ENCODE measurements at regions not wholly inside any gene's neighbourhood (a gene's known extent, or its start where the extent isn't known, plus 50 kb on each side); places are given as distances from the start of the nearest gene placed in this dataset.

GRCh38 chr3:72193771-72194430, 409.0 kb upstream of the PROK2 start:
- H3K4me1 ChIP-seq (replicated peaks), result no peaks in the 10 kb centered on the region
- H3K9me3 ChIP-seq (replicated peaks), result no peaks in the 10 kb centered on the region
- no peak overlapping the region for H3K4me3 ChIP-seq
- no peak overlapping the region for H3K27ac ChIP-seq
- H3K27me3 ChIP-seq (replicated peaks), result no peaks in the 10 kb centered on the region
- DNase-seq (ENCODE audit: low read depth in 1 of 2, low spot score in 2 of 2), result no peak
- no peaks in the 10 kb centered on the region for H3K36me3 ChIP-seq

- no peaks in the 10 kb centered on the region for H3K36me3 ChIP-seq
- no peak overlapping the region for H3K27ac ChIP-seq
- DNase-seq (ENCODE audit: low read depth in 1 of 2, low spot score in 2 of 2), result no peak
- H3K27me3 ChIP-seq (replicated peaks), result no peaks in the 10 kb centered on the region
- no peak overlapping the region for H3K4me3 ChIP-seq
- no peaks in the 10 kb centered on the region for H3K4me1 ChIP-seq (replicated peaks)
- H3K9me3 ChIP-seq (replicated peaks), result no peaks in the 10 kb centered on the region
These were observed 407.6 kb upstream of the PROK2 start for GRCh38 chr3:72192572-72192971.

GRCh38 chr3:72191209-72191960, 406.4 kb upstream of the PROK2 start:
- no peaks in the 10 kb centered on the region for H3K9me3 ChIP-seq (replicated peaks)
- no peak overlapping the region for H3K4me3 ChIP-seq
- H3K27me3 ChIP-seq (replicated peaks), result no peaks in the 10 kb centered on the region
- no peaks in the 10 kb centered on the region for H3K36me3 ChIP-seq
- no peak for DNase-seq (ENCODE audit: low read depth in 1 of 2, low spot score in 2 of 2)
- peaks cover 6% of the 10 kb centered on the region for H3K4me1 ChIP-seq (replicated peaks)
- no peak overlapping the region for H3K27ac ChIP-seq

GRCh38 chr3:72190050-72190449, 405.1 kb upstream of the PROK2 start:
- H3K9me3 ChIP-seq (replicated peaks), result no peaks in the 10 kb centered on the region
- no peak for DNase-seq (ENCODE audit: low read depth in 1 of 2, low spot score in 2 of 2)
- no peaks in the 10 kb centered on the region for H3K36me3 ChIP-seq
- no peak overlapping the region for H3K27ac ChIP-seq
- H3K27me3 ChIP-seq (replicated peaks), result no peaks in the 10 kb centered on the region
- peaks cover 14% of the 10 kb centered on the region for H3K4me1 ChIP-seq (replicated peaks)
- H3K4me3 ChIP-seq, result no peak overlapping the region

- DNase-seq (ENCODE audit: low read depth in 1 of 2, low spot score in 2 of 2), result no peak
- Histone ChIP-seq H3K9me3 (replicated peaks) (no peaks in the 10 kb centered on the region), H3K36me3 (no peaks in the 10 kb centered on the region), H3K4me1 (replicated peaks) (peaks cover 14% of the 10 kb centered on the region), H3K4me3 (no peak overlapping the region), H3K27me3 (replicated peaks) (no peaks in the 10 kb centered on the region), H3K27ac (no peak overlapping the region)
These were observed 404.4 kb upstream of the PROK2 start for GRCh38 chr3:72189339-72189738.

- Histone ChIP-seq H3K27ac (no peak overlapping the region), H3K4me1 (replicated peaks) (peaks cover 14% of the 10 kb centered on the region), H3K9me3 (replicated peaks) (no peaks in the 10 kb centered on the region), H3K4me3 (no peak overlapping the region), H3K36me3 (no peaks in the 10 kb centered on the region), H3K27me3 (replicated peaks) (no peaks in the 10 kb centered on the region)
- DNase-seq (ENCODE audit: low read depth in 1 of 2, low spot score in 2 of 2), result no peak
These were observed 403.6 kb upstream of the PROK2 start for GRCh38 chr3:72188536-72188935.

- no peak overlapping the region for H3K27ac ChIP-seq
- no peaks in the 10 kb centered on the region for H3K27me3 ChIP-seq (replicated peaks)
- H3K4me1 ChIP-seq (replicated peaks), result peaks cover 14% of the 10 kb centered on the region
- DNase-seq (ENCODE audit: low read depth in 1 of 2, low spot score in 2 of 2), result no peak
- no peaks in the 10 kb centered on the region for H3K9me3 ChIP-seq (replicated peaks)
- H3K36me3 ChIP-seq, result no peaks in the 10 kb centered on the region
- H3K4me3 ChIP-seq, result no peak overlapping the region
These were observed 402.2 kb upstream of the PROK2 start for GRCh38 chr3:72187131-72187530.

- Histone ChIP-seq H3K36me3 (no peaks in the 10 kb centered on the region), H3K27ac (peak overlapping the region; percentile 32), H3K4me3 (no peak overlapping the region), H3K9me3 (replicated peaks) (no peaks in the 10 kb centered on the region), H3K4me1 (replicated peaks) (peaks cover 14% of the 10 kb centered on the region), H3K27me3 (replicated peaks) (no peaks in the 10 kb centered on the region)
- peak in 1 of 2 experiments; percentile 46 for DNase-seq (ENCODE audit: low read depth in 1 of 2, low spot score in 2 of 2)
These were observed 401.5 kb upstream of the PROK2 start for GRCh38 chr3:72186400-72186855.

GRCh38 chr3:72185549-72186399, 400.8 kb upstream of the PROK2 start:
- H3K27me3 ChIP-seq (replicated peaks), result no peaks in the 10 kb centered on the region
- no peaks in the 10 kb centered on the region for H3K36me3 ChIP-seq
- no peak overlapping the region for H3K4me3 ChIP-seq
- no peaks in the 10 kb centered on the region for H3K9me3 ChIP-seq (replicated peaks)
- peak overlapping the region; percentile 32 for H3K27ac ChIP-seq
- peak in 1 of 2 experiments; percentile 63 for DNase-seq (ENCODE audit: low read depth in 1 of 2, low spot score in 2 of 2)
- peaks cover 14% of the 10 kb centered on the region for H3K4me1 ChIP-seq (replicated peaks)

- Histone ChIP-seq H3K36me3 (no peaks in the 10 kb centered on the region), H3K9me3 (replicated peaks) (no peaks in the 10 kb centered on the region), H3K4me3 (no peak overlapping the region), H3K27me3 (replicated peaks) (no peaks in the 10 kb centered on the region), H3K4me1 (replicated peaks) (peaks cover 21% of the 10 kb centered on the region), H3K27ac (no peak overlapping the region)
- DNase-seq (ENCODE audit: low read depth in 1 of 2, low spot score in 2 of 2), result no peak
These were observed 398.5 kb upstream of the PROK2 start for GRCh38 chr3:72183489-72183888.

GRCh38 chr3:72182206-72182605, 397.3 kb upstream of the PROK2 start:
- H3K27me3 ChIP-seq (replicated peaks), result no peaks in the 10 kb centered on the region
- no peak for DNase-seq (ENCODE audit: low read depth in 1 of 2, low spot score in 2 of 2)
- H3K4me3 ChIP-seq, result no peak overlapping the region

GRCh38 chr3:72181251-72181650, 396.3 kb upstream of the PROK2 start:
- Histone ChIP-seq H3K27ac (no peak overlapping the region), H3K9me3 (replicated peaks) (no peaks in the 10 kb centered on the region), H3K4me3 (no peak overlapping the region), H3K36me3 (no peaks in the 10 kb centered on the region), H3K4me1 (replicated peaks) (peaks cover 33% of the 10 kb centered on the region), H3K27me3 (replicated peaks) (no peaks in the 10 kb centered on the region)
- DNase-seq (ENCODE audit: low read depth in 1 of 2, low spot score in 2 of 2), result no peak

More at GRCh38 chr3:72182206-72182605, 397.3 kb upstream of the PROK2 start:
- peaks cover 34% of the 10 kb centered on the region for H3K4me1 ChIP-seq (replicated peaks)
- H3K9me3 ChIP-seq (replicated peaks), result no peaks in the 10 kb centered on the region
- no peaks in the 10 kb centered on the region for H3K36me3 ChIP-seq
- no peak overlapping the region for H3K27ac ChIP-seq

- Histone ChIP-seq H3K4me3 (no peak overlapping the region), H3K9me3 (replicated peaks) (no peaks in the 10 kb centered on the region), H3K27ac (no peak overlapping the region), H3K4me1 (replicated peaks) (peaks cover 26% of the 10 kb centered on the region), H3K36me3 (no peaks in the 10 kb centered on the region), H3K27me3 (replicated peaks) (no peaks in the 10 kb centered on the region)
- no peak for DNase-seq (ENCODE audit: low read depth in 1 of 2, low spot score in 2 of 2)
These were observed 395.5 kb upstream of the PROK2 start for GRCh38 chr3:72180405-72180804.

GRCh38 chr3:72179107-72179464, 394.1 kb upstream of the PROK2 start:
- DNase-seq (ENCODE audit: low read depth in 1 of 2, low spot score in 2 of 2), result no peak
- Histone ChIP-seq H3K9me3 (replicated peaks) (no peaks in the 10 kb centered on the region), H3K36me3 (no peaks in the 10 kb centered on the region), H3K27ac (no peak overlapping the region), H3K27me3 (replicated peaks) (no peaks in the 10 kb centered on the region), H3K4me3 (no peak overlapping the region), H3K4me1 (replicated peaks) (peaks cover 26% of the 10 kb centered on the region)

Data from SJSA1 (cell line).